CD4-positive, alpha-beta T cell (primary cell): ENCODE measurements at regions not wholly inside any gene's neighbourhood (a gene's known extent, or its start where the extent isn't known, plus 50 kb on each side); places are given as distances from the start of the nearest gene placed in this dataset.
A peak's percentile ranks its signal among the peaks of the same experiment; 100 is the strongest.

ENCODE experiments used
- ATAC-seq: fragments of 200-7000 bp; cut with Tn5 transposase; one replicate; pipeline ENCODE4 v1.10.0; 2022; ENCODE audit warnings: mild to moderate bottlenecking; ENCODE audit not compliant: poor library complexity
- CTCF ChIA-PET: fragments of 350-600 bp; sonication (Branson Sonifier 250); formaldehyde crosslinking; loops from one replicate; lab custom pipeline; 2021; ENCODE audit warnings: antibody characterized with exemption, inconsistent platforms; lab: Charles Lee
- POLR2A ChIA-PET: fragments of 350-600 bp; sonication (Branson Sonifier 250); formaldehyde crosslinking; loops from one replicate; lab custom pipeline; 2021; ENCODE audit warnings: antibody characterized with exemption, inconsistent platforms; lab: Charles Lee
- DNase-seq, 14 experiments: peaks; one replicate each; pipeline ENCODE4 v3.0.0-alpha.2; 2013 to 2020; ENCODE audit warnings: mixed read lengths in 2 of 14
- H3K27ac ChIP-seq, 2 donors: one replicate each; pipeline versions ENCODE4 v1.5.1 to v1.7.0; 2013; ENCODE audit warnings: low read length in 2 of 2, low read depth in 1 of 2, mild to moderate bottlenecking in 1 of 2
- H3K27me3 ChIP-seq, 2 experiments: 1 replicate in 1 of 2; 2 replicates in 1 of 2; pipeline versions ENCODE4 v1.6.1 to v1.7.0; 2013; ENCODE audit warnings: low read length in 2 of 2, control low read depth in 1 of 2, mild to moderate bottlenecking in 1 of 2, moderate library complexity in 1 of 2; ENCODE audit not compliant: insufficient read depth in 2 of 2, control insufficient read depth in 1 of 2
- H3K36me3 ChIP-seq: one replicate; pipeline ENCODE4 v1.6.1; 2013; ENCODE audit warnings: low read length, control low read depth; ENCODE audit not compliant: insufficient read depth
- H3K4me1 ChIP-seq: one replicate; pipeline ENCODE4 v1.6.1; 2013; ENCODE audit warnings: low read length, control low read depth; ENCODE audit not compliant: insufficient read depth
- H3K4me3 ChIP-seq: one replicate; pipeline ENCODE4 v1.5.1; 2013; ENCODE audit warnings: mild to moderate bottlenecking, low read length, moderate library complexity
- H3K9me3 ChIP-seq, 2 experiments: 1 replicate in 1 of 2; 2 replicates in 1 of 2; pipeline versions ENCODE4 v1.6.1 to v1.7.0; 2013; ENCODE audit warnings: low read length in 2 of 2, mild to moderate bottlenecking in 2 of 2, control low read depth in 1 of 2, moderate library complexity in 1 of 2; ENCODE audit not compliant: control insufficient read depth in 1 of 2, insufficient read depth in 1 of 2
- H3K27ac Mint-ChIP-seq: one replicate; pipeline ENCODE4 v1.8.0; 2020; ENCODE audit warnings: mixed read lengths
- H3K27me3 Mint-ChIP-seq: one replicate; pipeline ENCODE4 v1.8.0; 2021; ENCODE audit warnings: mixed read lengths
- H3K36me3 Mint-ChIP-seq: one replicate; pipeline ENCODE4 v1.8.0; 2021; ENCODE audit warnings: low read depth, mixed read lengths
- H3K4me1 Mint-ChIP-seq: one replicate; pipeline ENCODE4 v1.8.0; 2021; ENCODE audit warnings: low read depth, mixed read lengths
- H3K4me3 Mint-ChIP-seq: one replicate; pipeline ENCODE4 v1.8.0; 2020; ENCODE audit warnings: mild to moderate bottlenecking, mixed read lengths
- H3K9me3 Mint-ChIP-seq: one replicate; pipeline ENCODE4 v1.8.0; 2020; ENCODE audit warnings: mixed read lengths
- intact Hi-C, 2 experiments: fragments of 100-400 bp; cut with DNase I in 1 of 2; cut with micrococcal nuclease in 1 of 2; formaldehyde crosslinking; loops; one replicate each; pipeline versions ENCODE4 v1.15.1 to v1.9.0; 2023 to 2025; cut with DNase I, micrococcal nuclease
- TF ChIP-seq, protein P1 (sequence below): fragments of 200-600 bp; IDR thresholded peaks from one replicate; pipeline ENCODE4 v1.8.0; 2022; ENCODE audit warnings: antibody characterized with exemption, mild to moderate bottlenecking

DNA sequence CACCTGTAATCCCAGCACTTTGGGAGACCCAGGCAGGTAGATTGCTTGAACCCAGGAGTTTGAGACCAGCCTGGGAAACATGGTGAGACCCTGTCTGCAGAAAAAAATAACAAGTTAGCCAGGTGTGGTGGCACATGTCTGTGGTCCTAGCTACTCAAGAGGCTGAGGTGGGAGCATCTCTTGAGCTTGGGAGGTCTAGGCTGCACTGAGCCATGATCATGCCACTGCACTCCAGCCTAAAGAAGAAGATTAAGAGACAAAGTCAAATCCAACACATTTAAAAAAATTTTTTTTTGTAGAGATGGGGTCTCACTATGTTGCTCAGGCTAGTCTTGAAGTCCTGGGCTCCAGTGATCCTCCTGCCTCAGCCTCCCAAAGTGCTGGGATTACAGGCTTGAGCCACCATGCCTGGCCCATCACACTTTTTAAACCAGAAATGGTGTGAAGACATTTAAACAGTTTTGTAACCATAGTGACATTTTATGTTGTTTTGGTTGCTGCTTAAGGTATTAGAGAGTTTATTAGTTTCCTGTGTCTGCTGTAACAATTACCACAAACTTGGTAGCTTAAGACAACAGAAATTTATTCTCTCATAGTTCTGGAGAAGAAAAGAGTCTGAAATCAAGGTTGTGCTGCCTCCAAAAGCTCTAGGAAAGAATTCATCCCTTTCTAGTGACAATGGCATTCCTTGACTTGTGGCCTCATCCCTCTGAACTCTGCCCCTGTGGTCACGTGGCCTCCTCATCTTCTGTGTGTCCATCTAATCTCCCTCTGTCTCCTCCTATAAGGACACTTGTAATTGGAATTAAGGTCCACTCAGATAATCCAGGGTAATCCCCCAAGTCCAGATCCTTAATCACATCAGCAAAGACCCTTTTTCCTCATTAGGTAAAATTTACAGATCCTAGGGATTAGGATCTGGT lies 104.6 kb upstream of the TNFAIP3 start:
- peak in 3 of 14 experiments; percentile 28 to 50 (median 42) for DNase-seq

DNA sequence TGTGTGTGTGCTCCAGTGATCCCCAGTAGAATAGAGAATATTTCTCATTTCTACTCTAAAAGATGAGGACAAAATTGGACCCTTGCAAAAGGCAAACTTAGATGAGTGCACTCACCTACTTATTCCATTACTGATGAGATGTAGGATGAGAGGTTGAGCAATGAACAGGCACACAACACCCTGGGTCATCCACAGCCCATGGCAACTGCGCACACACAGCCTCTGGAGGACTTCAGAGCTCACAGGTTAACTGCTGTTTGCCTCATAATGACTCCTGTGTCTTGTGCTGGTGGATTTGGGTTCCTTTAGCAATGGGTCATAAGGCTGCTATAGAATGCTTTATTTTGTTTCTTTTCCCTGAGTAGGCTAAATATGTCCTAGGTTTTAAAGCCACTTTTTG lies 103.6 kb upstream of the TNFAIP3 start:
- DNase-seq (no peak), ATAC-seq (no peak)
- no peaks in the 10 kb centered on the region for H3K27me3 ChIP-seq
- Mint-ChIP-seq H3K4me1 (peaks cover 22% of the 10 kb centered on the region), H3K27ac (no peak overlapping the region), H3K4me3 (no peak overlapping the region), H3K9me3 (no peaks in the 10 kb centered on the region), H3K27me3 (no peaks in the 10 kb centered on the region), H3K36me3 (no peaks in the 10 kb centered on the region)
- H3K4me3 ChIP-seq: no peak overlapping the region
- ChIA-PET POLR2A (no interaction called here), CTCF (interaction anchor here (1.0 kb wide), 1 partner anchor 104 kb away, joined by 3 read pairs; the partner anchor contains the start of gene TNFAIP3)
- intact Hi-C loops: no loop called here
- H3K27ac ChIP-seq: no peak overlapping the region
- no peaks in the 10 kb centered on the region for H3K9me3 ChIP-seq
- no peaks in the 10 kb centered on the region for H3K36me3 ChIP-seq
- peaks cover 18% of the 10 kb centered on the region for H3K4me1 ChIP-seq
- TF ChIP-seq, protein P1, sequence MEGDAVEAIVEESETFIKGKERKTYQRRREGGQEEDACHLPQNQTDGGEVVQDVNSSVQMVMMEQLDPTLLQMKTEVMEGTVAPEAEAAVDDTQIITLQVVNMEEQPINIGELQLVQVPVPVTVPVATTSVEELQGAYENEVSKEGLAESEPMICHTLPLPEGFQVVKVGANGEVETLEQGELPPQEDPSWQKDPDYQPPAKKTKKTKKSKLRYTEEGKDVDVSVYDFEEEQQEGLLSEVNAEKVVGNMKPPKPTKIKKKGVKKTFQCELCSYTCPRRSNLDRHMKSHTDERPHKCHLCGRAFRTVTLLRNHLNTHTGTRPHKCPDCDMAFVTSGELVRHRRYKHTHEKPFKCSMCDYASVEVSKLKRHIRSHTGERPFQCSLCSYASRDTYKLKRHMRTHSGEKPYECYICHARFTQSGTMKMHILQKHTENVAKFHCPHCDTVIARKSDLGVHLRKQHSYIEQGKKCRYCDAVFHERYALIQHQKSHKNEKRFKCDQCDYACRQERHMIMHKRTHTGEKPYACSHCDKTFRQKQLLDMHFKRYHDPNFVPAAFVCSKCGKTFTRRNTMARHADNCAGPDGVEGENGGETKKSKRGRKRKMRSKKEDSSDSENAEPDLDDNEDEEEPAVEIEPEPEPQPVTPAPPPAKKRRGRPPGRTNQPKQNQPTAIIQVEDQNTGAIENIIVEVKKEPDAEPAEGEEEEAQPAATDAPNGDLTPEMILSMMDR: no peak

More for the DNA sequence above, 104.6 kb upstream of the TNFAIP3 start:
- H3K27me3 ChIP-seq: no peaks in the 10 kb centered on the region
- POLR2A ChIA-PET: interaction anchor here (0.8 kb wide), 1 partner anchor 19 kb away, joined by 6 read pairs; no protein-coding TSS in a partner anchor
- H3K27ac ChIP-seq: no peak overlapping the region
- intact Hi-C loops: no loop called here
- no peaks in the 10 kb centered on the region for H3K27me3 Mint-ChIP-seq
- H3K36me3 ChIP-seq: no peaks in the 10 kb centered on the region
- ATAC-seq: peak; percentile 51
- H3K4me1 Mint-ChIP-seq: peaks cover 13% of the 10 kb centered on the region
- peaks cover 10% of the 10 kb centered on the region for H3K4me1 ChIP-seq
- no peak overlapping the region for H3K27ac Mint-ChIP-seq
- H3K9me3 ChIP-seq: no peaks in the 10 kb centered on the region
- no peak overlapping the region for H3K4me3 Mint-ChIP-seq
- H3K9me3 Mint-ChIP-seq: no peaks in the 10 kb centered on the region
- TF ChIP-seq, protein P1: no peak
- no peaks in the 10 kb centered on the region for H3K36me3 Mint-ChIP-seq
- CTCF ChIA-PET: interaction anchor here (0.8 to 1.7 kb wide), 3 partner anchors 14 to 105 kb away, joined by 3 to 7 read pairs (median 3); partner anchors contain the start of gene TNFAIP3
- no peak overlapping the region for H3K4me3 ChIP-seq

DNA sequence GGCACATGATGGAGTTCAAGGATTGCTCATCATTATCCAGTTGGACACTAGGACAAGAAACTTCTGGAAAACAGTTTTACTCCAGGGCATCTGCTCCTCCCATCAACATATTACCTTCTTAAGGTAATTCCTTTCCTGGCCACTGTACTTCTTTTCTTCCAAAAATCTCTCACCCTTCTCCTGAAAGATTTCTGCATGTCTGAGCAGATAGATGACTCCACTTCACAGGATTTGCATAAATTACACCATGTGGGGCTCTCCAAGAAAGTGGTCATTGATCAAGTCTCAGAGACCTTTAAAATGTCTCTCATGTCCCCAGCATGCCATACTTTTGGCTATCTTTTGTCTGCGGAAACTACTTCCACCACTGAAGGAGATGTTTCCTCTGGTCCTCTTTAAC lies 103.2 kb upstream of the TNFAIP3 start:
- no peaks in the 10 kb centered on the region for H3K27me3 ChIP-seq
- DNase-seq: no peak
- no peaks in the 10 kb centered on the region for H3K36me3 ChIP-seq
- H3K9me3 ChIP-seq: no peaks in the 10 kb centered on the region
- Mint-ChIP-seq H3K27ac (no peak overlapping the region), H3K27me3 (no peaks in the 10 kb centered on the region), H3K36me3 (no peaks in the 10 kb centered on the region), H3K9me3 (no peaks in the 10 kb centered on the region), H3K4me3 (no peak overlapping the region), H3K4me1 (peaks cover 27% of the 10 kb centered on the region)
- CTCF ChIA-PET: interaction anchor here (1.0 kb wide), 1 partner anchor 104 kb away, joined by 3 read pairs; the partner anchor contains the start of gene TNFAIP3
- intact Hi-C loops: no loop called here
- no peak overlapping the region for H3K27ac ChIP-seq
- peaks cover 22% of the 10 kb centered on the region for H3K4me1 ChIP-seq
- TF ChIP-seq, protein P1: no peak
- ATAC-seq: no peak
- POLR2A ChIA-PET: no interaction called here
- H3K4me3 ChIP-seq: no peak overlapping the region
